Endothelial cell of umbilical vein (primary cell): ENCODE measurements at regions not wholly inside any gene's neighbourhood (a gene's known extent, or its start where the extent isn't known, plus 50 kb on each side); places are given as distances from the start of the nearest gene placed in this dataset.

Experiments used
- BruUV-seq: library from RNA; stranded (reverse); fragments of 400-500 nt; replicated peaks from 2 replicates; lab custom pipeline; 2021; lab: Mats Ljungman, UMichigan
- CTCF ChIA-PET: fragments of 300-600, 350-600 bp; sonication (Branson Sonifier 250); formaldehyde crosslinking; loops from one replicate; lab custom pipeline; 2021; ENCODE audit warnings: antibody characterized with exemption, inconsistent platforms; lab: Charles Lee
- POLR2A ChIA-PET: fragments of 300-600, 350-600 bp; sonication (Branson Sonifier 250); formaldehyde crosslinking; loops from one replicate; lab custom pipeline; 2021; ENCODE audit warnings: antibody characterized with exemption, inconsistent platforms; lab: Charles Lee
- DNase-seq: peaks from one replicate; pipeline ENCODE4 v3.0.0-alpha.2; 2011; ENCODE audit warnings: low read depth, low spot score
- FAIRE-seq: peaks from 2 replicates; lab custom pipeline; 2011; peaks lifted over from hg19 to GRCh38; lab: Jason Lieb, UNC
- H2AFZ ChIP-seq: 2 replicates; pipeline ENCODE4 v1.6.0; 2012; ENCODE audit warnings: low read depth, low read length, control low read depth, inconsistent platforms
- H3K27ac ChIP-seq: 2 replicates; pipeline ENCODE4 v1.5.1; 2011; ENCODE audit warnings: low read depth, mild to moderate bottlenecking, control low read depth, low read length, moderate library complexity; ENCODE audit not compliant: insufficient read depth
- H3K27me3 ChIP-seq, 2 experiments: 2 replicates each; pipeline versions ENCODE4 v1.6.0 to v1.6.1; 2011; ENCODE audit warnings: low read length in 2 of 2, mixed read lengths in 1 of 2; ENCODE audit not compliant: control insufficient read depth in 2 of 2, insufficient read depth in 2 of 2
- H3K36me3 ChIP-seq, 2 experiments: 2 replicates in 1 of 2; 3 replicates in 1 of 2; pipeline ENCODE4 v1.5.1; 2011; ENCODE audit warnings: low read length in 2 of 2, mild to moderate bottlenecking in 1 of 2, moderate library complexity in 1 of 2; ENCODE audit not compliant: control insufficient read depth in 2 of 2, insufficient read depth in 2 of 2; ENCODE audit errors: extremely low read depth in 1 of 2
- H3K4me1 ChIP-seq: 3 replicates; pipeline ENCODE4 v1.5.1; 2011; ENCODE audit warnings: mild to moderate bottlenecking, low read length; ENCODE audit not compliant: control insufficient read depth, insufficient read depth; ENCODE audit errors: extremely low read depth
- H3K4me2 ChIP-seq: 2 replicates; pipeline ENCODE4 v1.6.1; 2011; ENCODE audit warnings: low read length, control low read depth, mixed read lengths; ENCODE audit not compliant: insufficient read depth
- H3K4me3 ChIP-seq, 3 experiments: fragments of 200-600 bp in 1 of 3; sonication (generic), shearing (Covaris generic) in 1 of 3; replicated peaks in 1 of 3; 2 replicates each; pipeline ENCODE4 v1.5.1; 2011 to 2016; ENCODE audit warnings: control low read depth in 3 of 3, low read length in 3 of 3, mild to moderate bottlenecking in 2 of 3, inconsistent platforms in 1 of 3, low read depth in 1 of 3, moderate library complexity in 1 of 3; ENCODE audit not compliant: insufficient read depth in 1 of 3
- H3K79me2 ChIP-seq: 2 replicates; pipeline ENCODE4 v1.6.0; 2012; ENCODE audit warnings: low read length, inconsistent platforms; ENCODE audit not compliant: control insufficient read depth, insufficient read depth
- H3K9ac ChIP-seq: replicated peaks from 2 replicates; pipeline ENCODE3; 2011; ENCODE audit warnings: low read length, control low read depth; ENCODE audit not compliant: insufficient read depth; ENCODE audit errors: extremely low read depth
- H3K9me1 ChIP-seq: replicated peaks from 3 replicates; pipeline ENCODE4 v1.6.0; 2011; ENCODE audit warnings: mild to moderate bottlenecking, low read length; ENCODE audit not compliant: control insufficient read depth, insufficient read depth; ENCODE audit errors: extremely low read depth
- H3K9me3 ChIP-seq: replicated peaks from 2 replicates; pipeline ENCODE4 v1.5.1; 2012; ENCODE audit warnings: low read length, inconsistent platforms; ENCODE audit not compliant: control insufficient read depth, insufficient read depth
- H4K20me1 ChIP-seq: replicated peaks from 2 replicates; pipeline ENCODE3; 2011; ENCODE audit warnings: mild to moderate bottlenecking, low read length; ENCODE audit not compliant: control insufficient read depth, insufficient read depth; ENCODE audit errors: extremely low read depth
- CTCF ChIP-seq, 2 donors: IDR thresholded peaks; 1 replicate in 1 of 2; 2 replicates in 1 of 2; pipeline ENCODE4 v1.5.1; 2011; ENCODE audit warnings: low read length in 2 of 2, mild to moderate bottlenecking in 2 of 2, moderate library complexity in 2 of 2, control low read depth in 1 of 2, inconsistent platforms in 1 of 2, low read depth in 1 of 2; ENCODE audit not compliant: insufficient read depth in 1 of 2; ENCODE audit errors: extremely low read depth in 1 of 2
- EZH2 ChIP-seq: IDR thresholded peaks from 2 replicates; pipeline ENCODE4 v1.6.1; 2012; ENCODE audit warnings: borderline replicate concordance, low read depth, mild to moderate bottlenecking, moderate library complexity, low read length, inconsistent platforms; ENCODE audit not compliant: severe bottlenecking
- FOS ChIP-seq: IDR thresholded peaks from 2 replicates; pipeline ENCODE4 v1.6.1; 2011; ENCODE audit warnings: mild to moderate bottlenecking, low read length, moderate library complexity, borderline replicate concordance; ENCODE audit not compliant: insufficient read depth
- GATA2 ChIP-seq: IDR thresholded peaks from 2 replicates; pipeline ENCODE4 v1.7.0; 2011; ENCODE audit warnings: low read depth, mild to moderate bottlenecking, moderate library complexity, mixed read lengths, low read length; ENCODE audit not compliant: insufficient read length, insufficient read depth
- JUN ChIP-seq: IDR thresholded peaks from 2 replicates; pipeline ENCODE4 v1.6.1; 2011; ENCODE audit warnings: borderline replicate concordance, low read depth; ENCODE audit not compliant: insufficient read length, insufficient read depth
- MAX ChIP-seq: IDR thresholded peaks from 2 replicates; pipeline ENCODE4 v1.6.1; 2011; ENCODE audit not compliant: insufficient read depth, insufficient read length
- MYC ChIP-seq: IDR thresholded peaks from one replicate; pipeline ENCODE4 v1.6.1; 2011; ENCODE audit warnings: mild to moderate bottlenecking, low read depth, low read length
- POLR2A ChIP-seq: IDR thresholded peaks from 2 replicates; pipeline ENCODE4 v1.6.1; 2012; ENCODE audit warnings: low read depth, mild to moderate bottlenecking, control low read depth, low read length
- POLR2AphosphoS5 ChIP-seq: IDR thresholded peaks from 2 replicates; pipeline ENCODE4 v1.6.1; 2012; ENCODE audit warnings: low read depth, mild to moderate bottlenecking, control low read depth, low read length, moderate library complexity; ENCODE audit not compliant: insufficient read depth
- dilution Hi-C: fragments of 300-500 bp; cut with MboI; formaldehyde crosslinking; loops from one replicate; pipeline ENCODE4 v1.15.0; 2019; ENCODE audit warnings: low sequenced_read_pairs; ENCODE audit not compliant: extremely low pct_ligation_motif_present
- intact Hi-C: fragments of 100-400 bp; cut with micrococcal nuclease; formaldehyde crosslinking; loops from one replicate; pipeline ENCODE4 v1.10.0; 2022

DNA sequence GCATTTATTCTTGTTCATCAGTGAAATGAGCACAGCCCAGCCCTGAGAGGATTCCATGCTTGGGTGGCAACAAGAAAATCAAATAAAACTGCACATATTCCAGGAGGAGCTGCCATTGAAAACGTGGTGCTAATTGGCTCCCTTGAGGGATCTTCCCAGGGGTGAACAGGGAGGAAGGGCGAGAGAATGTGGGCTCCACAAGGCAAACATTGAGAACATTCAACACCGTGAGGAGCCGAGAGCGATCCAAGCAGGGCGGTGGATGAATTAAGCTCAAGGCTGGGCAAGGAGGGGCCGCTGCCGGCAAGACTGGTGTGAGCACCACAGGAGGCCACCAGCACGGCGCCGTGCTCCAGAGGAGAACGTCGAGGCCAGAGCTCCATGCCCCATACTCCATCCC lies 166.9 kb downstream of the C16orf95 start:
- no peak for FAIRE-seq
- H3K9me3 ChIP-seq: no peaks in the 10 kb centered on the region
- no peak overlapping the region for H3K4me2 ChIP-seq
- no TSS peak for BruUV-seq
- no peaks in the 10 kb centered on the region for H4K20me1 ChIP-seq
- ChIA-PET POLR2A (no interaction called here), CTCF (no interaction called here)
- DNase-seq: no peak
- H2AFZ ChIP-seq: no peak overlapping the region
- no peak overlapping the region for H3K9ac ChIP-seq
- H3K36me3 ChIP-seq: no peaks in the 10 kb centered on the region
- no peak for TF ChIP-seq CTCF (IDR thresholded peaks at IDR 0.05; ENCODE audit: extremely low read depth in 1 of 2, insufficient read depth in 1 of 2, low read depth in 1 of 2, low read length in 2 of 2)
- TF ChIP-seq POLR2AphosphoS5: no peak
- no peak for TF ChIP-seq FOS
- TF ChIP-seq EZH2: no peak
- no peak for TF ChIP-seq POLR2A
- TF ChIP-seq MYC: no peak
- no peak for TF ChIP-seq MAX
- TF ChIP-seq JUN: no peak
- TF ChIP-seq GATA2: no peak
- H3K9me1 ChIP-seq: no peaks in the 10 kb centered on the region
- no peak overlapping the region for H3K4me3 ChIP-seq
- intact Hi-C loops: no loop called here
- no peak overlapping the region for H3K27ac ChIP-seq
- H3K79me2 ChIP-seq: no peaks in the 10 kb centered on the region
- H3K4me1 ChIP-seq: no peaks in the 10 kb centered on the region
- no peaks in the 10 kb centered on the region for H3K27me3 ChIP-seq
- dilution Hi-C loops: no loop called here
